A549 (cell line): ENCODE measurements at regions not wholly inside any gene's neighbourhood (a gene's known extent, or its start where the extent isn't known, plus 50 kb on each side); places are given as distances from the start of the nearest gene placed in this dataset.

ENCODE experiments used
- ATAC-seq, 2 experiments: fragments of 200-7000 bp in 1 of 2; fragments of >200 bp in 1 of 2; cut with Nextera tagmentation in 1 of 2; cut with Tn5 transposase in 1 of 2; 3 replicates each; pipeline versions ENCODE4 v1.8.0 to v1.9.1; 2018 to 2020; ENCODE audit warnings: mild to moderate bottlenecking in 1 of 2, moderate library complexity in 1 of 2
- CTCF ChIA-PET: fragments of 300-600 bp; sonication (Branson Sonifier 250); formaldehyde crosslinking; extraction: SDS; loops from one replicate; lab custom pipeline; 2021; ENCODE audit warnings: antibody characterized with exemption, inconsistent platforms; lab: Yijun Ruan, JAX
- POLR2A ChIA-PET: fragments of 350-600 bp; formaldehyde crosslinking; extraction: SDS; loops from one replicate; lab custom pipeline; 2021; ENCODE audit warnings: antibody characterized with exemption, inconsistent platforms; lab: Yijun Ruan, JAX
- DNase-seq, 2 experiments: peaks; one replicate each; pipeline versions ENCODE4 v3.0.0 to v3.0.0-alpha.2; 2011 to 2016; ENCODE audit warnings: low read depth in 1 of 2, low spot score in 1 of 2
- FAIRE-seq: peaks from 2 replicates; lab custom pipeline; 2011; peaks lifted over from hg19 to GRCh38; lab: Jason Lieb, UNC
- H3K27ac ChIP-seq, 2 experiments: fragments of >200 bp; sonication (Bioruptor Twin); formaldehyde crosslinking; 3 replicates each; pipeline ENCODE4 v1.5.1; 2016 to 2017
- H3K4me1 ChIP-seq: fragments of >200 bp; sonication (Bioruptor Twin); formaldehyde crosslinking; 3 replicates; pipeline ENCODE4 v1.6.1; 2016
- H3K4me2 ChIP-seq: fragments of >200 bp; sonication (Bioruptor Twin); formaldehyde crosslinking; 3 replicates; pipeline ENCODE4 v1.6.1; 2016
- H3K4me3 ChIP-seq: fragments of >200 bp; sonication (Bioruptor Twin); formaldehyde crosslinking; 3 replicates; pipeline ENCODE4 v1.5.1; 2016
- H3K9me3 ChIP-seq: fragments of >200 bp; sonication (Bioruptor Twin); formaldehyde crosslinking; 3 replicates; pipeline ENCODE4 v1.6.1; 2016
- BHLHE40 ChIP-seq: IDR thresholded peaks from 2 replicates; pipeline ENCODE4 v1.6.1; 2012; ENCODE audit warnings: low read depth, low read length, inconsistent platforms
- CBX8 ChIP-seq: fragments of 200-600 bp; sonication (generic); IDR thresholded peaks from 2 replicates; pipeline ENCODE4 v1.6.1; 2016
- EP300 ChIP-seq, 2 experiments: fragments of >200 bp; sonication (Bioruptor Twin); formaldehyde crosslinking; IDR thresholded peaks; 2 replicates in 1 of 2; 3 replicates in 1 of 2; pipeline ENCODE4 v1.6.1; 2016 to 2017
- FOSL2 ChIP-seq, 2 experiments: fragments of 450-650 bp in 1 of 2; fragments of >200 bp in 1 of 2; sonication (Bioruptor Twin) in 1 of 2; formaldehyde crosslinking; IDR thresholded peaks; 2 replicates each; pipeline versions ENCODE4 v1.5.0 to v1.6.1; 2016 to 2020; ENCODE audit warnings: mild to moderate bottlenecking in 1 of 2, moderate library complexity in 1 of 2
- GATA3 ChIP-seq: IDR thresholded peaks from 2 replicates; pipeline ENCODE4 v1.6.1; 2012; ENCODE audit warnings: borderline replicate concordance
- HOXB13 ChIP-seq: fragments of 250-450 bp; sonication (Bioruptor Pico); IDR thresholded peaks from 2 replicates; pipeline ENCODE4 v1.5.0; 2020; ENCODE audit warnings: low read depth, mild to moderate bottlenecking, moderate library complexity
- HOXB5 ChIP-seq: fragments of 250-450 bp; sonication (Bioruptor Pico); IDR thresholded peaks from 2 replicates; pipeline ENCODE4 v1.5.0; 2020; ENCODE audit warnings: mild to moderate bottlenecking, moderate library complexity
- JUNB ChIP-seq: fragments of >200 bp; sonication (Bioruptor Twin); formaldehyde crosslinking; IDR thresholded peaks from 2 replicates; pipeline ENCODE4 v1.6.1; 2016
- KDM1A ChIP-seq: fragments of 200-600 bp; sonication (generic); IDR thresholded peaks from 2 replicates; pipeline ENCODE4 v1.6.1; 2016; ENCODE audit warnings: low read depth, mild to moderate bottlenecking
- KDM5A ChIP-seq: fragments of 200-600 bp; sonication (generic); IDR thresholded peaks from 2 replicates; pipeline ENCODE4 v1.6.1; 2016; ENCODE audit warnings: antibody characterized with exemption, mild to moderate bottlenecking
- MAFK ChIP-seq: fragments of 450-650 bp; IDR thresholded peaks from 2 replicates; pipeline ENCODE4 v1.6.1; 2014; ENCODE audit not compliant: partially characterized antibody
- MYC ChIP-seq: IDR thresholded peaks from 2 replicates; pipeline ENCODE4 v1.6.1; 2012; ENCODE audit warnings: mild to moderate bottlenecking, inconsistent platforms, low read length, improper control_type of control experiment, borderline replicate concordance
- NR3C1 ChIP-seq: fragments of >200 bp; sonication (Bioruptor Twin); formaldehyde crosslinking; IDR thresholded peaks from 3 replicates; pipeline ENCODE4 v1.6.1; 2017
- POLR2A ChIP-seq: IDR thresholded peaks from 2 replicates; pipeline ENCODE4 v1.6.1; 2012; ENCODE audit warnings: mild to moderate bottlenecking, low read length
- POLR2AphosphoS2 ChIP-seq: conservative IDR thresholded peaks from 2 replicates; pipeline ENCODE4 v1.6.1; 2012; ENCODE audit warnings: low read length, improper control_type of control experiment, inconsistent platforms
- RAD21 ChIP-seq, 2 experiments: fragments of >200 bp in 1 of 2; sonication (Bioruptor Twin) in 1 of 2; formaldehyde crosslinking in 1 of 2; IDR thresholded peaks in 1 of 2; conservative IDR thresholded peaks in 1 of 2; 2 replicates in 1 of 2; 3 replicates in 1 of 2; pipeline ENCODE4 v1.6.1; 2012 to 2018; ENCODE audit warnings: inconsistent platforms in 1 of 2
- RARB ChIP-seq: fragments of 250-450 bp; sonication (Bioruptor Pico); IDR thresholded peaks from 2 replicates; pipeline ENCODE4 v1.8.0; 2021; ENCODE audit warnings: mild to moderate bottlenecking, moderate library complexity
- RCOR1 ChIP-seq: fragments of 150-350 bp; IDR thresholded peaks from 2 replicates; pipeline ENCODE4 v1.6.1; 2014; ENCODE audit warnings: antibody characterized with exemption, low read length, low read depth
- RFX5 ChIP-seq: fragments of 450-650 bp; IDR thresholded peaks from 2 replicates; pipeline ENCODE4 v1.7.1; 2014; ENCODE audit warnings: antibody characterized with exemption, mild to moderate bottlenecking, moderate library complexity
- SREBF2 ChIP-seq: fragments of 450-650 bp; IDR thresholded peaks from 2 replicates; pipeline ENCODE4 v1.6.1; 2014; ENCODE audit warnings: mild to moderate bottlenecking, moderate library complexity
- ZSCAN20 ChIP-seq: fragments of 250-450 bp; sonication (Bioruptor Pico); IDR thresholded peaks from 2 replicates; pipeline ENCODE4 v1.8.0; 2022; ENCODE audit warnings: mild to moderate bottlenecking, moderate library complexity
- WGBS: methylation state at CpG from one replicate; pipeline ENCODE4 v1.1.6; 2017; ENCODE audit errors: missing lambda C conversion rate; 5-methylcytosine and 5-hydroxymethylcytosine counted together
- TF ChIP-seq, protein P1 (sequence below): IDR thresholded peaks from 2 replicates; pipeline ENCODE4 v1.6.1; 2012; ENCODE audit warnings: low read depth, borderline replicate concordance
- TF ChIP-seq, protein P2 (sequence below): fragments of >200 bp; sonication (Bioruptor Twin); formaldehyde crosslinking; IDR thresholded peaks from 3 replicates; pipeline ENCODE4 v1.6.1; 2016
- TF ChIP-seq, protein P3 (sequence below): fragments of 450-650 bp; IDR thresholded peaks from 2 replicates; pipeline ENCODE4 v1.6.1; 2014; ENCODE audit warnings: antibody characterized with exemption
- TF ChIP-seq, protein P4 (sequence below): fragments of 200-600 bp; sonication (generic); IDR thresholded peaks from 2 replicates; pipeline ENCODE4 v1.6.1; 2016; ENCODE audit warnings: antibody characterized with exemption, mild to moderate bottlenecking, moderate library complexity
- TF ChIP-seq, protein P5 (sequence below): fragments of 250-450 bp; sonication (Bioruptor Pico); IDR thresholded peaks from 2 replicates; pipeline ENCODE4 v1.5.0; 2021; ENCODE audit warnings: mild to moderate bottlenecking, moderate library complexity, borderline replicate concordance

DNA sequence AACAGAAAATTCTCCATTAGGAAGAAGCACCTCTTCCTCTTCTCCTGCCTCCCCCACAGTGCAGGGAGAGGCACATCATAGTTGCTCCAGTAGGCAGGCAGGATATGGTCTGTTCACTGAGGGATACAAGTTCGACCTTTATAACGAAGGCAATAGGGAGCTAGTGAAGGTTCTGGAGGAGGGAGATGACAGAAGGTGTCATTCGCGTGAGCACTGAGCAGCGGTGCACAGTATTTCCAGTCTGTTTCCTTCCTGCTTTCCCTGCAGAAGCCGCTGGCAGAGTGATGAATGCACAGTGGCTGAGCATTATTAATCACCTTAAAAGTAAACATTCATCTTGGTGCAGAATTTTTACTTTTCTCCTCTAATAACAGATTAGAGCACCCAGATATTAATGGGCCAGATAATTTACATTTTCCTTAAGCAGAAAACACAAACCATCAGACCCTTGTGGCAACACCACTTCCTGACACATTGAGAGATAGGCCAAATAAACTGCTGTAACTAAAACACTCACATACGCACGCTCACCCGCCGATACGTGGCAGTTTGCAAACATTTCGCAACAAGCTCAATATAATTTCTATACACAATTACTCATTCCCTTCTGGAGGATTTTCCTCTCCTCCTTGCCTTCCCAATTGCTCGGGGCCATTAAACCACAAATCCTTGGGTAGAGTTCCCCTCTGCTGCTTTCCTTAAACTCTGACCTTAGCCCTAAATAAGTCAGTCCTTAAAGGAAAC lies 69.5 kb downstream of the AIPL1 start (continued):
- TF ChIP-seq FOSL2 (IDR thresholded peaks at IDR 0.05): peak; percentile 57; the same call in 1 of the 2 replicates
- TF ChIP-seq FOSL2 (CRISPR knock-in tag; IDR thresholded peaks at IDR 0.05): peak; percentile 72
- peak; percentile 67; the same call in 1 of the 2 replicates for TF ChIP-seq GATA3
- TF ChIP-seq, protein P1, sequence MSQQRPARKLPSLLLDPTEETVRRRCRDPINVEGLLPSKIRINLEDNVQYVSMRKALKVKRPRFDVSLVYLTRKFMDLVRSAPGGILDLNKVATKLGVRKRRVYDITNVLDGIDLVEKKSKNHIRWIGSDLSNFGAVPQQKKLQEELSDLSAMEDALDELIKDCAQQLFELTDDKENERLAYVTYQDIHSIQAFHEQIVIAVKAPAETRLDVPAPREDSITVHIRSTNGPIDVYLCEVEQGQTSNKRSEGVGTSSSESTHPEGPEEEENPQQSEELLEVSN: no peak
- 0 out of 2 replicates have a peak, but pooled peaks have one; percentile 26 for TF ChIP-seq BHLHE40
- no peak for TF ChIP-seq POLR2AphosphoS2
- TF ChIP-seq NR3C1: no peak
- TF ChIP-seq CBX8: no peak
- TF ChIP-seq HOXB5: no peak
- TF ChIP-seq JUNB: peak; percentile 42; the same call in 1 of the 2 replicates
- no peak for TF ChIP-seq POLR2A
- TF ChIP-seq, protein P2, sequence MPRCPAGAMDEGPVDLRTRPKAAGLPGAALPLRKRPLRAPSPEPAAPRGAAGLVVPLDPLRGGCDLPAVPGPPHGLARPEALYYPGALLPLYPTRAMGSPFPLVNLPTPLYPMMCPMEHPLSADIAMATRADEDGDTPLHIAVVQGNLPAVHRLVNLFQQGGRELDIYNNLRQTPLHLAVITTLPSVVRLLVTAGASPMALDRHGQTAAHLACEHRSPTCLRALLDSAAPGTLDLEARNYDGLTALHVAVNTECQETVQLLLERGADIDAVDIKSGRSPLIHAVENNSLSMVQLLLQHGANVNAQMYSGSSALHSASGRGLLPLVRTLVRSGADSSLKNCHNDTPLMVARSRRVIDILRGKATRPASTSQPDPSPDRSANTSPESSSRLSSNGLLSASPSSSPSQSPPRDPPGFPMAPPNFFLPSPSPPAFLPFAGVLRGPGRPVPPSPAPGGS: 0 out of 3 replicates have a peak, but pooled peaks have one; percentile 34

DNA sequence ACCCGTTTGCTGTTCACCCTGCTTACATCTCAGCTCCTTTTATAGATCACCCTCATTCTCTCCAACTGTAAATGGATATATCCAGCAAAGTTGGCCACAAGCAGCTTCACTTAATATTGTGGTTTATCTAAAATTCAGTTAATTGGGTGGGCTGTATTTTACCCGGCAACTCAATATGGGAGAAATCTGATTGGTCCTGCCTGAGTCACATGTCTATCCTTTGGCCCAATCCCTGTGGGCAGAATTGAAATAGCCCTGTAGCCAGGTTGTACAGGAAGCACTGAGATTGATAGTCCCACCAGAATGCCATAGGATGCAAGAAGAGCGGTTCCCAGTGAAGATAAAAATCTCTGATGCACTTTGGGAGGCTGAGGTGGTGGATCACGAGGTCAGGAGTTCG lies 73.2 kb downstream of the AIPL1 start:
- TF ChIP-seq EP300 (IDR thresholded peaks at IDR 0.05): no peak
- TF ChIP-seq MAFK: no peak
- no peak for TF ChIP-seq RARB (CRISPR knock-in tag)
- no peak for TF ChIP-seq ZSCAN20 (CRISPR knock-in tag)
- TF ChIP-seq POLR2AphosphoS2: no peak
- peak; percentile 96 for TF ChIP-seq RFX5
- TF ChIP-seq, protein P3, sequence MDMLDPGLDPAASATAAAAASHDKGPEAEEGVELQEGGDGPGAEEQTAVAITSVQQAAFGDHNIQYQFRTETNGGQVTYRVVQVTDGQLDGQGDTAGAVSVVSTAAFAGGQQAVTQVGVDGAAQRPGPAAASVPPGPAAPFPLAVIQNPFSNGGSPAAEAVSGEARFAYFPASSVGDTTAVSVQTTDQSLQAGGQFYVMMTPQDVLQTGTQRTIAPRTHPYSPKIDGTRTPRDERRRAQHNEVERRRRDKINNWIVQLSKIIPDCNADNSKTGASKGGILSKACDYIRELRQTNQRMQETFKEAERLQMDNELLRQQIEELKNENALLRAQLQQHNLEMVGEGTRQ: 0 out of 2 replicates have a peak, but pooled peaks have one; percentile 42
- no peaks in the 10 kb centered on the region for H3K9me3 ChIP-seq
- peaks cover 21% of the 10 kb centered on the region for H3K4me1 ChIP-seq
- WGBS: 14% methylated on average over 5 of the region's 5 CpGs
- DNase-seq (peak in 1 of 2 experiments; percentile 35), FAIRE-seq (no peak), ATAC-seq (peak in 1 of 2 experiments; percentile 50; a peak in 3 of 6 replicates)
- no peak overlapping the region for H3K4me3 ChIP-seq
- ChIA-PET CTCF (interaction anchor here (1.4 to 1.7 kb wide), 2 partner anchors 10 to 19 kb away, joined by 4 to 5 read pairs; no protein-coding TSS in a partner anchor), POLR2A (no interaction called here)
- H3K27ac ChIP-seq: no peak overlapping the region
- no peak overlapping the region for H3K4me2 ChIP-seq

DNA sequence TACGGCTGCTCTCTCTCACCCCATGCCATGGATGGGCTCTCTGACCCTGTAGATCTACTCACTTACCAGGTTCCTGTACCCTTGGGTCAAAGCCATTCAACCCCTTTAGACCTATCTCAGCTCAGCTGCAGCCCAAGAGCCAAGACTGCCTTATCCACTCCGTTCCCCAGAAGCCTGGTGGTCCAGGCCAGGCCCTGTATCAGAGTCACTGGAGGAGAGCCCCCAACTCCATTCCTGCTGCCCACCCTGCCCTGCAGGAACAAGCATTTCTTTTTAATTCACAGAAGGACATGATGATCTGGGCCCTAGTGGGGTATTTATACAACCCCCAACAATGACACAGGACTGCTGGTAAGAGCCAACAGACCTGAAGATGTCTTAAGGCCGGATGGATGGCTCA lies 76.8 kb downstream of the AIPL1 start:
- no peaks in the 10 kb centered on the region for H3K9me3 ChIP-seq
- FAIRE-seq (no peak), DNase-seq (no peak), ATAC-seq (no peak)
- no peak overlapping the region for H3K27ac ChIP-seq
- TF ChIP-seq KDM1A (no peak), RCOR1 (no peak), MYC (no peak), BHLHE40 (no peak), HOXB5 (no peak), KDM5A (no peak), RAD21 (conservative IDR thresholded peaks at IDR 0.05 in 1 of 2, IDR thresholded peaks at IDR 0.05 in 1 of 2) (no peak), HOXB13 (CRISPR knock-in tag) (no peak), SREBF2 (no peak)
- TF ChIP-seq, protein P4, sequence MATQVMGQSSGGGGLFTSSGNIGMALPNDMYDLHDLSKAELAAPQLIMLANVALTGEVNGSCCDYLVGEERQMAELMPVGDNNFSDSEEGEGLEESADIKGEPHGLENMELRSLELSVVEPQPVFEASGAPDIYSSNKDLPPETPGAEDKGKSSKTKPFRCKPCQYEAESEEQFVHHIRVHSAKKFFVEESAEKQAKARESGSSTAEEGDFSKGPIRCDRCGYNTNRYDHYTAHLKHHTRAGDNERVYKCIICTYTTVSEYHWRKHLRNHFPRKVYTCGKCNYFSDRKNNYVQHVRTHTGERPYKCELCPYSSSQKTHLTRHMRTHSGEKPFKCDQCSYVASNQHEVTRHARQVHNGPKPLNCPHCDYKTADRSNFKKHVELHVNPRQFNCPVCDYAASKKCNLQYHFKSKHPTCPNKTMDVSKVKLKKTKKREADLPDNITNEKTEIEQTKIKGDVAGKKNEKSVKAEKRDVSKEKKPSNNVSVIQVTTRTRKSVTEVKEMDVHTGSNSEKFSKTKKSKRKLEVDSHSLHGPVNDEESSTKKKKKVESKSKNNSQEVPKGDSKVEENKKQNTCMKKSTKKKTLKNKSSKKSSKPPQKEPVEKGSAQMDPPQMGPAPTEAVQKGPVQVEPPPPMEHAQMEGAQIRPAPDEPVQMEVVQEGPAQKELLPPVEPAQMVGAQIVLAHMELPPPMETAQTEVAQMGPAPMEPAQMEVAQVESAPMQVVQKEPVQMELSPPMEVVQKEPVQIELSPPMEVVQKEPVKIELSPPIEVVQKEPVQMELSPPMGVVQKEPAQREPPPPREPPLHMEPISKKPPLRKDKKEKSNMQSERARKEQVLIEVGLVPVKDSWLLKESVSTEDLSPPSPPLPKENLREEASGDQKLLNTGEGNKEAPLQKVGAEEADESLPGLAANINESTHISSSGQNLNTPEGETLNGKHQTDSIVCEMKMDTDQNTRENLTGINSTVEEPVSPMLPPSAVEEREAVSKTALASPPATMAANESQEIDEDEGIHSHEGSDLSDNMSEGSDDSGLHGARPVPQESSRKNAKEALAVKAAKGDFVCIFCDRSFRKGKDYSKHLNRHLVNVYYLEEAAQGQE: no peak
- TF ChIP-seq, protein P5, sequence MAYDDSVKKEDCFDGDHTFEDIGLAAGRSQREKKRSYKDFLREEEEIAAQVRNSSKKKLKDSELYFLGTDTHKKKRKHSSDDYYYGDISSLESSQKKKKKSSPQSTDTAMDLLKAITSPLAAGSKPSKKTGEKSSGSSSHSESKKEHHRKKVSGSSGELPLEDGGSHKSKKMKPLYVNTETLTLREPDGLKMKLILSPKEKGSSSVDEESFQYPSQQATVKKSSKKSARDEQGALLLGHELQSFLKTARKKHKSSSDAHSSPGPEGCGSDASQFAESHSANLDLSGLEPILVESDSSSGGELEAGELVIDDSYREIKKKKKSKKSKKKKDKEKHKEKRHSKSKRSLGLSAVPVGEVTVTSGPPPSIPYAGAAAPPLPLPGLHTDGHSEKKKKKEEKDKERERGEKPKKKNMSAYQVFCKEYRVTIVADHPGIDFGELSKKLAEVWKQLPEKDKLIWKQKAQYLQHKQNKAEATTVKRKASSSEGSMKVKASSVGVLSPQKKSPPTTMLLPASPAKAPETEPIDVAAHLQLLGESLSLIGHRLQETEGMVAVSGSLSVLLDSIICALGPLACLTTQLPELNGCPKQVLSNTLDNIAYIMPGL (CRISPR knock-in tag): no peak
- 62% methylated on average over 3 of the region's 3 CpGs for WGBS
- H3K4me2 ChIP-seq: no peak overlapping the region
- ChIA-PET POLR2A (no interaction called here), CTCF (no interaction called here)
- no peak overlapping the region for H3K4me3 ChIP-seq
- H3K4me1 ChIP-seq: no peaks in the 10 kb centered on the region
